IPS-NIHi7 (cell line): ENCODE measurements at regions not wholly inside any gene's neighbourhood (a gene's known extent, or its start where the extent isn't known, plus 50 kb on each side); places are given as distances from the start of the nearest gene placed in this dataset.

Source experiments
- DNase-seq: peaks from one replicate; pipeline ENCODE4 v3.0.0; 2012; ENCODE audit warnings: mixed read lengths; ENCODE audit errors: extremely low spot score

DNA sequence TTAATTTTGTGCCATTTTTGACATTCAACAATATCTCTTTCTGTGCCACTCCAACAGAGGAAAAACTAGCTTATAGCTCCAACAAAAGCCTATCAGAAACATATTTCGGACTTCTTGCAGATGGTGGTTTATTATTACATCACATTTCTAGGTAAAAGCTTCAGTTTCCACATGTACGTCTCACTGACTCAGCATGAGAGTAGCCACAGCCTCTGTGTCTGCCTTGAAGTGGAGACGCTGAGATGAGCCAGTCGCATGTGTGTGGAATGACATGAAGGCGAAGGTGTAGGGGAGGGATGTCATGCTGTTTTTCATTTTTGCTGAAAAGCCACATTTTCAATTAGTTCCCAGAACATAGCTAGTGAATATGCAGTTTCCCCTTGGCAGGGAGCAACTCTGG lies 598.6 kb downstream of the EFNB2 start:
- DNase-seq = no peak

DNA sequence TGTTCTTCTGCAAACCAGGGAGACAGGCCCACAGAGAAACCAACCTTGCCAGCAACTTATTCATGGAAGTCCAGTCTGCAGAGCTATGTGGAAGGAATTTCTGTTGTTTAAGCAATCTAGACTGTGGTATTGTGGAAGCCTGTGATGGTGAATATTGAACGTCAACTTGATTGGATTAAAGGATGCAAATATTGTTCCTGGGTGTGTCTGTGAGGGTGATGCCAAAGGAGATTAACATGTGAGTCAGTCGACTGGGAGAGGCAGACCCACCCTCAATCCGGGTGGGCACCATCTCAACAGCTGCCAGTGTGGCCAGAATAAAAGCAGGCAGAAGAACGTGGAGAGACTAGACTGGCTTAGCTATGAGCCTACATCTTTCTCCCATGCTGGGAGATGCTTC lies 606.0 kb downstream of the EFNB2 start:
- DNase-seq = no peak

DNA sequence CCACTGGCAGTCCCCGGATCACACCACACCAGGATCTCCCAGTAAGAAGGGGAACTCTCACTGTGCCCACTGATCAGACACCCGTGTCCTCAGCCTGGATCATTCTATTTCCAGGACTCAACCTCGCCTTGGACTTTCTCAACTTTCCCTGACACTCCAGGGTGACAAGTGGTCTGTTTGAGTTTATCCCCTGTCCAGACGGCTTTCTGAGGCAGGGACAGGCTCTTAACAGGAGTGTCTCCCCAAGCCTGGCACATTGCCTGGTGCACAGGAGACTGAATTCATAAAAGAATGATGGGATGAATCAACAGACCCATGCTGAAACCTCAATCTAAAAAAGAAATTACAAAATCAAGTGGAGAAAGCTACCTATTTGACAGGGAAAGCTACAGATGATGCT lies 606.6 kb downstream of the EFNB2 start:
- no peak for DNase-seq

DNA sequence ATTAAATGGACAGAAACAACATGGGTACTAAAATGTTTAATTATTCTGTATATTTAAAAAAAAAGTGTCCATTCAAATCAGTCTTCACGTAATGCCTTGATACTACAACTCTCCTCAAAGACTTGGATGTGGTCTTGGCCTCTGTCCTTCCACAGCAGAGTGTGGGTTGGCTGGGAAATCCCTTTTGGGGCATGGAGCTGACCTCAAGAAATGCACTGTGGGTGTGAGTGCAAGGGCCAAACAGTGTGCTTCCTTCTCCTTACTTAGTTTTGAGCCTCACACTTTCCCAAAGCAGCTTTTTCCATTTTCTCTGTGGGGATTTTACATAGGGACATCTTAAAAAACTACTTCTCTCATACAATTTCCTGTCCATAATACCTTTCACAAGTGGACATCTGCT lies 607.4 kb downstream of the EFNB2 start:
- no peak for DNase-seq

DNA sequence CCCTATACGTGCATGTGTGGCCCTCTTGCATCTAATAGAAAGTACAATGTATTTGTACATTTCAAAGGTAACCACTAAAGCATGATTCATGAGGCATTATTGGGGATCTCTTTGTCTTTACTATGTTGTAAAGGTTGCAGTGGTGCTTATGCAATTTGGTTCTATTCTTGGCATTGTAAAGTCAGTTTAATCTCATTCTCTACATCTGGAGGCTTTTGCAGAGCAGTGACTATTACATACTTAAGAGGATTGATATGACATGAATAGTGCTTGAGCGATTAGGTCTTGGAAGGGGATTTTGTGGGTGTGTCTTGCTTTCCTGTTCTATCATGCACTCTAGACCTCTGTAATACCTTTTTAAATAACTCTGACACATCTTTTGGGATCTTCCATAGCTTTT lies 610.0 kb downstream of the EFNB2 start:
- no peak for DNase-seq

DNA sequence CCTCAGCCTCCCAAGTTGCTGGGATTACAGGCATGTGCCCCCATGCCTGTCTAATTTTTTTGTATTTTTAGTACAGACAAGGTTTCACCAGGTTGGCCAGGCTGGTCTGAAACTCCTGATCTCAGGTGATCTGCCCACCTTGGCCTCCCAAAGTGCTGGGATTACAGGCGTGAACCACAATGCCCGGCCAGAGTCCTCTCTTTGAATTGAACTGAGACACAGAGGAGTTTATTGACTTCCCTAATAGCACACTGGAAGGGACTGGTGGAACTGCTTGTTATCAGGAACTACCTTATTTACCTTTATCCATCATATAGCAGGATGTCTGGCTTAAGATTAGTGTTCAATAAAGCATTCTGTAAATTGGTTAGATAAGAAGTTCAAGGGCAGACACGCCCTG lies 613.8 kb downstream of the EFNB2 start:
- DNase-seq = no peak

DNA sequence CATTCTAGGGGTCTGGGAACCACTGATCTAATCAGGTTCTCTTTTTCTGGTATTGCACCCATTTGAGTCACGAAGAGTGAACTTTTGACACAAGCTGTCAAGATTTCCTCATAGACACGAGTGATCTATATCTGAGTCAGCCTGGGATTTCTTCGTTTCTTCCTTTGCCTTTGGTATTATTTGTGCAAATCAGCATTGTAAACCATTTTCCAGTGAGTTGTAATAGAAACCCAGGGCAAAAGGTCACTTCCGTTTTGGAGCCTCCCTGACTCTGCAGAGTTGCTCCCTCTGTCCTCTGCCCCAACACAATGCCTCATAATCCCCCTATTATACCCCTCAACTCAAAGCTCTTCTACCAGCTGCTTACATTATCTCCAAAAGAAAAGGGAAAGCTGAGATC lies 615.1 kb downstream of the EFNB2 start:
- DNase-seq = no peak

DNA sequence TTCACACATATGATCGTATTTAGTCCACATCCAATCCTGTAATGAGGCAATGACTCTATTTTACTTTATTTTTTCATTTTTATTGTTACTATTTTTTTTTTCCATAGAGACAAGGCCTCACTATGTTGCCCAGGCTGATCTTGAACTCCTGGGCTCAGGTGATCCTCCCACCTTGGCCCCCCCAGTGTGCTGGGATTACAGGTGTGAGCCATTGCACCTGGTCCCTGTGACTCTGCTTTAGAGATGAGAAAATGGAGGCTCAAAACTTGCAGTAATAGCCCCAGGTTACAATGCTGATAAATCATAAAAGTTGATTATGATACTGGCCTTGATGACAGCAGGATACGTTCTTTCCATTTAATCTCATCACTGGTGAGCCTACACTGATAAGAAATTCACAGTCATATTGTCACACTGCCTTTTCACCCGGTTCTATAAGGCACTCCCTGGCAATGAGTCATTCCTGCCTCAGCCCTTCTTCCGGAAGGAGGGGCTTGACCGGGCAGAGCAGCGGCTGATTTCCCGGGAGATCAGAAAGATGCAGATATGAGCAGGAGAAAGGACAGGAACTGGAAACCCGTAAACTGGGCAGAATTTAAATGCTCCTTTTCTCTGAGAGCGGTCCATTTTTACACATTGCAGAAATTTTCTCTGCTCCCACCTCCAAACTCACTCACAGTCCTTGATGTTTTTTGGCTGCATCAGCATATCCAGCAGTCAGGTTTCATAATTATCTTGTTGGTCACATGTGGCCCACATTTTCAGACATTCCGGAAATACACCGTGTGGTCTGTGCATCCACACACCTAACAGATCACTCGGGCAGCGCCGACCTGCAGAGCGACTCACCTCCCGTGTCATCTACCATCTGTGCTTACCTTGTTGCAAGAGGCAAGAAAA lies 616.4 kb downstream of the EFNB2 start:
- DNase-seq = peak; percentile 70

DNA sequence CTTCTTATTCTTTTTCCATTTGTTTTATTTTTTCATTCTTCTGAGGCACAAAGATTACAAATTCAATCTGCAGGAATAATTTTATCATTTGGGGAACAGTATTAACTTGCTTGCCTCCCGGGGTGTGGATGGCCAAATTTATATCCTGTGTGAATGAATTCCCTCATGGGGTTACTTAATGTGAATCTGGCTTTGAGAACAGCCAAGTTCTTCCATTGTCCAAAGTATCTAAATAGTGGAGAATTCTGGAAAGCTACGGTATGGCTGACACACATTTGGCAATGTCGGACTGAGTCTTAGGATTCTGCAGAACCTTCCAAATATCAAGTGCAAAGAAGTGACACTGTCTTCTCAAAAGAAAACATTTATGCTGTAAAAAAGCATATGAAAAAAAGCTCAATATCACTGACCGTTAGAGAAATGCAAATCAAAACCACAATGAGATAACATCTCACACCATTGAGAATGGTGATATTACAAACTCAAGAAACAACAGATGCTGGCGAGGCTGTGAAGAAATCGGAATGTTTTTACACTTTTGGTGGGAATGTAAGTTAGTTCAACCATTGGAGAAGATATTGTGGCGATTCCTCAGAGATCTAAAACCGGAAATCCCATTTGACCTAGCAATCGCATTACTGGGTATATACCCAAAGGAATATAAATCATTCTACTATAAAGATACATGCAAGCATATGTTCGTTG lies 620.2 kb downstream of the EFNB2 start:
- no peak for DNase-seq

DNA sequence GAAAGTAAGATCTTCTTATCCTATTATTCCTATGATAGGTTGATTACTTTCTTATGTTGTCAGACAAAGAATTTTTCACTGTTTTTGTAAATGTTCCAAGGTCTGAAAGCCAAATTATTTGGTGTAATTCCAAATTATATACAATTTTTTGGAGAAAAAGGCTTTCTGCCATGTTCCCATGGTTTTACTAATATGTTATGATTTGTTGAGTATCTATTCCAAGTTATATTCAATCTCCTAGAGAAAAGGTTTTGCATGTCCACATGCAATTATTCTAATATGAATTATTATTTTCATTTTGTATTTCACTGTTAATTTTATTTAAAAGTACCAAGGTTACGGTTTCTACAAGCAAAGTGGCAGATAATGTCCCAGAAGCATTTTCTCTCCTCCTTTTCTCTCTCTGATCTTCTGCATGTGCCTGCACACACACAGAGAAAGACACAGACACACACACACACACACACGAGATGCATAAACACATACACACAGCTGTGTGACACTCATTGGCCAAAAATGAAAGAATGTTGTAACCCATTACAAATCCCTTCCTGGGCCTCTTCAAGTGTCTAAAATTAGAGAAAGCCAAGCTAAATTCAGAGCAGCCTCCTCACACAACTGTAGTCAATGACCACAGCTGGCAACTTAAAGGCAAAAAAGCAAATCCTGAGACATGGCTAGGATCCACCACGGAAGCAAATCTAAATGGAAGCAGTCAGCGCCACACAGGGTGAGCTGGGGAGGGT lies 621.0 kb downstream of the EFNB2 start:
- DNase-seq = no peak

DNA sequence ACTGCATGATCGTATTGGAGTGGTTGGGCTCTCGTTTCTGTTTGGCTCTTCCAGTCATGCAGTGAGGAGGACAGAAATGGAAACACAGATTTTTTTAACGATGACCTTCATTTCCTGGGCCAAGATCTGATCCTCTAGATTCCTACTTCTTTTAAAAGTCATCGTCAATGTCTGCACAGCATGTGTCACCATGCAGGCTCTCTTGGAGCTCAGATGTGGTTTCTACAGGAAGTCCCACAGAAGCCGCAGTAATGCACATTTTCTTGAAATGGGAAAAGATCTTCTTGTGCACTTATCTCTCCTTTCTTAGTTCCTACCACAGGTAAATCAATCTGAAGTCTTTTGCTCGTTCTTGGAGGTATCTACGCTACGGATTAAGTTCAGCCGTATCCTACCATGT lies 626.9 kb downstream of the EFNB2 start:
- no peak for DNase-seq

DNA sequence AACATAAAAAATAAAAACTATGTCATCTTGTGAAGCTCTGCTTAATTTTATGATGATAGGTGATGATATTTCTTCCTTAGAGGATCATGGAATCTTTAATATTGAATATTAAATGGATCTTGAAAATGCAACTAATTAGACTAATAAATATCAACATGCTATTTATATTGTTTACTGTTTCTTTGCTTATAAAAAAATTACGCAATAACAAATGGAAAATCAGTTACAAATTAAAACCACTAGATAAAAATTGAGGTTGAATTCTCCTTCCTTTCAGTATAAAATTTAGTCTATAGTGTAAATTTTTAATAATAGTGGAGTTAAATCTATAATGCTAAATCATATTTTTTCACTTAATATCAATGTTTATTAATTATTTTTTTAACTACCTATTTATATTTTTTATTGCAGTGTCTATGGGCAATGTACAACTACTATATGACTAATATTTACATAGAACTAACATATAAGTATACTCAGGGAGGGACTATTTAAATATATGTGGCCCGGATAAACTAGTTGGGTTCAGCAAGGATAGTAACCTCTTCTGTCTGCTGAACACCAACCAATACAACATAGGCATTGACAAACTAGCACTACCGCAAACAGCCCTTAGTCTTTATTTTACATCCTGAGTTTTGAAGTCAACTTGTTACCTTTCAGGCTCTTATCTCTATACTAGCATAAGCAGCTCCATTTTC lies 628.0 kb downstream of the EFNB2 start:
- no peak for DNase-seq

DNA sequence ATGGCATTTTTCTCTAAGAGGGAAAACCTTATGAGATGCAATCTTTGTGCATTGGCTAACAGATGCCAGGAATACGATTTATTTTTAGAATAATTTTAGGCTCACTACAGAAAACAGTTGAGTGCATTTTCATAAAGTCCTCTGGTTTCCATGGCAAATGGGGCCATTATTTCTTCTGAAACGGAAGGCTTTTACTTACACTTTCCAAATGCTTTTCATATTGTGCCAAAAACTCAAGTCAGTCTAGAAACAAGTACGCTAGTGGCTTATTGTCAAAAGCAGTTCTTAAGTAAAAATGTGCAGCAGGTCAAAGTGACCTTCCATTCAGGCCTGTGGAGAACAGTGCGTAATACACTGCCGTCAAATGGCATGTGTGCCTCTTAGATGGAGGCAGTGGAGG lies 628.7 kb downstream of the EFNB2 start:
- DNase-seq = no peak

DNA sequence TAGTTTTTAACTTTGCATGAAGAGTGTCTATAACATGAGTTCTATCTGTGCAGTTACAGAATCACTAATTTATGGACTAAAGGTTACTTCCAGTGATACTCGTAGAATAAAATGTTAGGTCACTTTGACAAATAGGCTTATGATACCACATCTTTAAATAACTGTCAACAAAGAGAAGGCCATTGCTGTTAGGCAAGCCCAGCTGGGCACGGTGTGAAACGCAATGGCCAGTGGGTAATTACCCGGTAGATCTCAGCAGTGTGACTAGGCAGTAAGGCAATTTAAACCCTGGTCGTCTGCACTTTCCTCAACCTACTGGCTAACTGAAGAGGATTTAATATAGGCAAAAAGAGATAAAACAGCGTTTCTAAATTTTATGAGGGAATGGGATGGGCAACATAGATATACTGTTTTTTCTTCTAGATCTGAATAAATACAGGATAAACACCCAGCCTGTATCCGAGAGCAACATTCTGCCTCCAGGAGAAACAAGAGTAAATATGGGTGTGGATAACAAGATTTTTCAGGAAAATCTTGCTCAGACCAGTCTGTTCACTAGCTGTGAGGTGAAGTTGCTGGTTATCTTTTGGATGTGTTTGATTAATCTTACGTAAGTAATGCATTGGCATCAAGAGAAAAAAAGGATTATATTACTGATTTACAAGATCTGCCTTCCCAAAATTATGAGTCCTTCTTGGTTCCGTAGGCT lies 631.3 kb downstream of the EFNB2 start:
- DNase-seq = no peak

DNA sequence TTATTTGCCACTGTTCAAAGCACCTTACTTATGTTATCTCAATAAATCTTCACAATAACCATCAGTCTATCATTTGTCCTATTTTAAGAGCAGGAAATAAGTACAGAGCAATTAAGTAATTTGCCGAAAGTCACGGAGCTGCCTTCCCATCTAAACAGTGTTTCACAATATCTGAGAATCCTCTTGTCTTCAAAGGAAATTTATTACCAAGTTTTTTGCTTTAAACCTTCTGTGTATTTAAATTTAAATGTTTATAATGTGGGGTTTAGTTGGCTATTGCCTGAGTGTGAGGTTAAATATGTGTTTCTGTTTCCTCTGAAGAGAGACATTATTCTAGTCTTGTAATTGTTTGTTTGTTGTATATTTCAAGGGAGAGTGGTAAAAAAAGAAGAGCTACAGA lies 633.1 kb downstream of the EFNB2 start:
- no peak for DNase-seq

DNA sequence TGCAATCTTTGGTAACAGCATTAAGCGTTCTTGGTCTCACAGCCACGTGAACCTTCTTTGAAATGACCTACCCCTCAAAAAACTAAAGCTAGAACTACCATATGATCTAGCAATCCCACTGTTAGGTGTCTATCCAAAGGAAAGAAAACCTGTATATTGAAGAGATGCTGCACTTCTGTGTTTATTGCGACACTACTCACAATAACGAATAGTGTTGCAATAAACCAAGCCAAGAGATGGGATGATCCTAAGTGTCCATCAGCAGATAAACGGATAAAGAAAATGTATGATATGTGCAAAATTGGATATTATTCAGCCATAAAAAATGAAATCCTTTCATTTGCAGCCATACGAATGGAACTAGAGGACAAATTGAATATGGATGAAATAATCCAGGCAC lies 637.9 kb downstream of the EFNB2 start:
- DNase-seq = no peak

DNA sequence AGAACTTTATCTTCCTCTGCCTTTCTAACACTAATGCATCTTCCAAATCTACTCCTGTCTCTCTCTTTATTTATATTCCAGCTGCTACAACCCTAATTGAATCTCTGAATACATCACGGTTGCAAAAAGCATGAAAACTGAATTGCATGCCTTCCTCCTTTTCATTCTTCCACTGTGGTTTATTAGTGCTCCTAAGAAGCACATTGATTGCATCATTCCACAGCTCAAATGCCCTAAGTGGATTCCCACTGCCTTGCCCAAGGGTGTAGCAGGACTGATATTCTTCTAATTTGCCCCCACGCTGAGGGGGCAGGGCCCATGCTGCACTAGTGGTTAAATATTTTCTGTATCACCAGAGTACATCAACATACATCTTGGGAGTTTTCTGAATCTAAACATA lies 640.8 kb downstream of the EFNB2 start:
- no peak for DNase-seq

DNA sequence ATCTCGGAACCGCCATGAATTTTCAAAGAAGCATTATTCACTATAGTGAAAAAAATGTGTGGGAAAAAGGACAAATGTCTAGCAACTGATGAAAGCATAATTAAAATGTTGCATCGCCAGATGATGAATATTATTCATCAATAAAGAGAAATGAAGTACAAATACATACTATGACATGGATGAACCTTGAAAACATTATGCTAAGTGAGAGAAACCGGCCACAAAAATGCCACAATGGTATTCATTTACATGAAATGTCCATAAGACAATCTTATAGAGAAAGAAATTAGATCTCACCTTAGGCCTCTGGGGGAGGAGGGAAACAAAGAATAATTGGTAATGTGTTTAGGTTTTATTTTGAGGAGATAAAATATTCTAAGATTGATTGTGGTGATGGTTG lies 645.0 kb downstream of the EFNB2 start:
- DNase-seq = no peak

DNA sequence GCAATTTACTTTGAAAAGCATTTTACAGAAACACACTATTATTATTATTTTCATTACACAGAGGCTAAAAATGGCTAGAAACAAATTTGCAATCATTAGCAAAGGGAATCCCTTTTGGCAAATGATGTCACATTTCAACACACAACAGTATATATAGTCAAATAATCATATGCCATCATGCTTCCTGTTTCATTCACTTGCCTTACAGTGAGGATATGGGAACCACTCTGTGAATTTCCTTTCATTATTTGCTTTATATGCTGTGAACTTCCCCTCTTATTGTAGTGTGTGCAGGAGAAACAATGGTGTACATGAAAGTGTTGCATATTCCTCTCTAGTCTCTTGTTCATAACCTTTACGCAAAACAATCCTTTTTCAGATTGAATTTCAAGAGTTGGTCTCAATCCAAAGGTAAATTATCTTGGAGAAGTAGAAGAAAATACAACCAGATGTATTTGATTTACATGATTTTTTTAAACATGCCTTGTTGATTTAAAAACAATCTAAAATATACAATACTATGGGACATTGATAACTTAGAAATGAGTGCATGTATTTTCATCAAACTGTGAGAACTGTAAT lies 657.3 kb downstream of the EFNB2 start:
- no peak for DNase-seq

DNA sequence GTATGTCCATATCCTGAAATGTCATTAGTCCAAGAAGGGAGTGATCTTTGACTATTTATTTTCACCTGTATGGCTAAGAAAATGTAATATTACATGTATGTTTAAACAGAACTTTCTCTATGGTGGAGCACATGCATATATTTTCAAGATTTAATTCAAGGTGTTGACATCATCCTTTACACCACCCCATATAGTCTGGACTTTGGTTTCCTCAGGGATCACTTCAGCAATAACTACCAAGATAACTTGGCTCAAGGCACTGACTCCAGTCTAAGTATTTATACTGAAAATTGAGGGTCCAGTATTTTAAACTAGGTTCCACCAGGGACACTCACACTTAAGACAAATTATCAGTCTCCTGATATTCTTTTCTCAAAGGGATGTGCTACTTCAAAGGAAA lies 660.6 kb downstream of the EFNB2 start:
- DNase-seq = no peak

DNA sequence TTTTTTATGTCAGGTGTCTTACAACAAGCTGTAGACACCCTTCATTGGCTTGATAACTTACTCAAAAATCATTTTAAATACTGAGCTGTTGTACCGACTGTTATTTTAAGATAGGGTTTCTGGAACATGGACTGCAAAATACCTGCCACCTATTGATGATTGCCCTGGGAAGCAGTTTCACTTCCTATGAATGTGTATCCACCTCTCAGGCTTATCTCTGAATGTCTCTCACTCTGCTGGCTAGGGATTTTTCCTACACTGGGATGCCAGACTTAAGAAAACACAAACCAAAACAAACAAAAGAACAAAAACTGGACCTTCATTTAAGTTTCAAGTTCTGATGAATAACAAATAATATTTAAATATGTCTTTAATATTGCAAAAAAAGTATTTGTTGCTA lies 663.7 kb downstream of the EFNB2 start:
- peak; percentile 16 for DNase-seq
